ENCODE measurements at regions not wholly inside any gene's neighbourhood (a gene's known extent, or its start where the extent isn't known, plus 50 kb on each side); places are given as distances from the start of the nearest gene placed in this dataset.
"Not testable (repeated sequence)": the region's sequence is repeated elsewhere in the genome, so short reads cannot be mapped to it uniquely, and the experiment has no call there.

DNA sequence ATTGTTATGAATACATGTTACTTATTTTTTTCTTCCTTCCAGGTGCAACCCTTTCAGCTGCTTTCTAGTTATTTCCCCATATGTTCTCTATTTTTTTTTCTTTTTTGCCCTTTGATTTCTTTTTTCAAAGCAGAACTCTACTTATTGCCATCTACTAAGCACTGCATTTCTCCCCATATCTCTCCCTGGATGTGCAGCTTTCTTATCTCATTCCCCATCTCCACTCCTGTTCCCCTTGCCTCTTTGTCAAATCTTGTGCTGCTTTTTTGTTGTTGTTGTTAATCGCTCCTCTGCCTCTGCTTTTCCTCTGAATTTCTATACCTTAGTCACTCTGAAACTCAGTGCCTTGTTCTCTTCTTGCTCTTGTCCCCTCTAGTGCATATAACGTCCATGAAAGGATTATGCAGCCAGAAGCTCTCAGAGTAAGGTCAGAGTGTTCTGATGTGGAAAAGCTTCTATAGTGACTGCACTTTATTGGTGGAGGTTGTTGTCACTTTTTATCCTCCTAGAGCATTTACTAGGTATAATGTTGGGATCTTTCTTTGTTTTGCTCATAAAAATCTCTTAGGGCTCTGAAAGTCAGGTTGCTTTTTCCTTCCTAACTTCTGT lies 51.1 kb upstream of the JADE1 start:
- no peak for DNase-seq

DNA sequence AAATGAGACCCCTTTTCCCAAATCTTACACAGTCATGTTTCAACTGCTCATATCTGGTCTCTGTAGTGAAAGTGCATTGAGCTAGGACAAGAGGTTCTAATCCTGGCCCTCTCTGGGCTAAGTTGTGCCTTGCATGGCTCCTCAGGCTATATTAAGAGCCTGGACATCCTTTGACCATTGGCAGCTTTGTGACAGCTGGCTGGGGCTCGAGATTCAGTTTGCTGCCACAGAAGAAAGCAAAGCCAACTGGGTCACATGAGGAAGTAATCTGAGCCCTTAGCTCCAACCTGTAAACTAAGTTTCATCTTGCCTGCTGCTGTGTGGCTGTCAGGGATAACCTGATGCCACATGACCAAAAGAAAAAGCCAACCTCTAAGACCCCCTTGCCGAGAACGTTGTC lies 51.8 kb upstream of the JADE1 start:
- DNase-seq, result no peak

DNA sequence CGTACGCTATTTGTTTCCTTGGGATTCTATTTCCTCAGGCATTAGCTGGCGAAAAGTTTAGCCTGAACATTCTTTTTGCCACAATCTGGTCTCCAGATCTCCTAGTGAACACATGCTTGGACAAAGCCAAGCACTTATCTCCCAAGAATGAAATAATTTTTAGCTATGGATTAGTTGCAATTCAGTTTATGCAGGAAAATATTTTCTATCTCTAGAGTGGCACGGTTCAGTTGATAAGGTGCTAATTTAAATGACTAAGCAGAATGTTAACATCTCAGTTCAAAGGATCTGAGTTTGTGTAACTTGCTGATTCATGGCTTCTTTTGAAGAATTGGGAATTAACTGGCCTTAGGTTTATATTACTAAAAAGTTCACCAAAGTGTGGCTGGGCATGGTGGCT lies 58.1 kb upstream of the JADE1 start:
- DNase-seq, result no peak

DNA sequence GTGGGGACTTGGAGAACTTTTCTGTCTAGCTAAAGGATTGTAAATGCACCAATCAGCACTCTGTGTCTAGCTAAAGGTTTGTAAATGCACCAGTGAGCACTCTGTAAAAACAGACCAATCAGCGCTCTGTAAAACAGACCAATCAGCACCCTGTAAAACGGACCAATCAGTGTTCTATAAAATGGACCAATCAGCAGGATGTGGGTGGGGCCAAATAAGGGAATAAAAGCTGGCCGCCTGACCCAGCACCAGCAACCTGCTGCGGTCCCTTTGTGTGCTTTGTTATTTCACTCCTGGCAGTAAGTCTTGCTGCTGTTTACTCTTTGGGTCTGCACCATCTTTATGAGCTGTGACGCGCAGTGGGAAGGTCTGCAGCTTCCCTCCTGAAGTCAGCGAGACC lies 67.8 kb upstream of the JADE1 start:
- not testable (repeated sequence) for DNase-seq

DNA sequence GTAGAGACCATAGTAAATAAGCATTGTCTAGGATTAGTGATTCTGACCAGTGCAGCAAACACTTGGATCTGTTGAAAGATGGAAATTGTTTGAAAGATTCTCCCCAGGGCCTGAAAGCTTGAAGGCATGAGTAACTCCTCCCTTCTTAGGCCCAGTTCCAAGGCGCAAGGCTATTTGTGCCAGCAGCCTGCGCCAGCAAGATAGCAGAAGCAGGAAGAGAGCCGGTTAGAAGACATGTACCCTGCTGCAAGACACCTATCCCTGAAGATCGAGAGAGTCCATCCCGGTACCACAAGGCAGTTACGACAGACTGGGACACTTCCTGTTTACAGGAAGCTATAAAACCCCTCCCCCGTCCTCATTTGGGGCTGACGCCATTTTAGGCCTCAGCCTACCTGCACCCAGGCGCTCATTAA lies 72.4 kb upstream of the JADE1 start:
- DNase-seq, result no peak

DNA sequence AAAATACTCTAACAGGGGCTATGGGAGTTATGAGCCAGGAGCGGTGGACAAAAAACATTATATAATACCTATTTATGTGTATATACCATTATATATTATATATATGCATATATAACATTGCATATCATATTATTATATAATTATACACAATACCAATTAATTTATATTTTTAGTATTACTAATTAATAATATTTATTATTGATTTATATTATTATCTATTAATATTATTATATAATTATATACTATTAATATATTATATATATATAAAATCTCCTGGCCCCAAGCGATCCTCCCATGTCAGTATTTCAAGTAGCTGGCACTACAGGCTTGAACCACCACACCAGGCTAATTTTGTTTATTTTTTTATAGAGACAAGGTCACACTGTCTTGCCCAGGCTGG lies 73.8 kb upstream of the JADE1 start:
- DNase-seq, result no peak

DNA sequence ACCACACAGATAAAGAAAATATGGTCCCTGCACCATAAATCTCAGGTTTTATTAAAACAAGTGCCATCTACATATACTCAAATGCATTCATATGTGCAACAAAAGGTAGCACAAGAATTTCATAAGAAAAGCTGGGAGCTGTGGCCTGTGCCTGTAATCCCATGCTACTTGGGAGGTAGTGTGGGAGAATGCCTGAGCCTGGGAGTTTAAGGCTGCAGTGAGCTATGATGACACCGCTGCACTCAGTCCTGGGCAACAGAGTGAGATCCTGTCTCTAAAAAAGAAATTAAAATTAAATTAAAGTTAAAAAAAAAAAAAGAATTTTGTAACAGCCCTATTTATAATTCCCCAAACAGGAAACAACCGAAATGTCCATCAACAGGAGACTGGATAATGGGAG lies 81.3 kb upstream of the JADE1 start:
- no peak for DNase-seq

DNA sequence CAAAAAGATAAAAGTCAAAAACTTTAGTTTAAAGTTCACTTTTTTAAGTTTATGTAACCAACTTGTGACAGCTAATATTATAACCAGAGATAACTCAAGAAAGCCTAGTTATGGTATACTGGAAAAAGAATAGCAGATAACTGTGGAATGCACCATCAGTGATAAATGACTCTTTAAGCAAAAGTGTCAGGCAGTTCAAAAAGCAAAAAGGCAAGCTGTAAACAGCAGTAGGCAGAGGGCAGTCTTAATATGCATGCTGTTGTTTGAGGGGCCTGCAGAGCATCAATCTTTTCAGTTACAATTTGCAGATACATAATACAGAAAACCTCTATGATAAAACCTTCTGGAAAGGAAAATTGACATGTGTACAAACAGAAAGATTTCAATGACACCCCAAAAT lies 81.8 kb upstream of the JADE1 start:
- DNase-seq, result no peak

DNA sequence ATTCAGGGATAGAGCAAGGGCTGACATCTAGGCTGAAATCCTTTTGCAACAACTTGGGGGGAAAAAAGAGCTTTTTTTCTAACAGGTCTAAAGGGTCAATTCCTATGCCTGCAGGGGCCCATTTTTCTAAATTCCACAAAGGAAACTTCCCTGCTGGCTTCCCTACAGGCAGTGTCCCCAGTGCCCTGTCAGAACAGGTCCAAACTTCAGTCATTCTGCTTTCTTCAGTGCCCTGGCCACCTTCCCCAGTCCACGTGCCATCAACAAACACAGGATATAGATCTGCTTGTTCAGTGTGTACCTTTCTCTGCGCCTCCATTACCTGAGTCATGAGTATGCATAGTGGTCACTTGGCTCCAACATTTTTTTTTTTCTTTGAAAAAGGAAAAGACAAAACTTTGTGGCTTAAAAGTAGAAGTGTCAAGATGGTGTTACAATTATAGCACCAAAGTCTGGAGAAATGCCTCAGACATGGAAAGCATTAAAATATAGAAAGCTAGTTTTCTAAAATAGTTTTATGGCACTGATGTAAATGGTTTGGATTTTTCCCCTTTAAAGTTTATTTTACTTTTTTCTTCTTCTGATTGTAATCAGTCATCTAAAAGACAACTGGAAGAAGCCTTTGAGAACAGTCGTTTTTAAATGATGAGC lies 84.0 kb upstream of the JADE1 start:
- DNase-seq, result no peak

DNA sequence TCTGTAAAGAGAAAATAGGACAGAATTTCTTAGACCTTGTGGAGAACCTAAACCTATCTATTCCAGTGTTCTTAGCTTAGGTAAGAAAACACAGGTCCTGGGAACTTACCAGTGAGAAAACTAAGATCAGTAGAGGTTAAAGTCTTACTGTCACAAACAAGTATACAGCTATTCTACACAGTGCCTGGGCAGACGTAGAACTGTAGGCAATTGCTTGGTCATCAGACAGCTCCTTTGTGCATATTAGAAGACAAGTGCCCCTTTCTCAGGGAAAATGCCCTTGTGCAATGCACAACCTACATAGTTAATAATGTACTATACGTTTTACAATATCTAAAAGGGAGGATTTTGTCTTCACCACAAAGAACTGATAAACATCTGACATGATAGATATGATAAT lies 86.6 kb upstream of the JADE1 start:
- DNase-seq, result no peak

DNA sequence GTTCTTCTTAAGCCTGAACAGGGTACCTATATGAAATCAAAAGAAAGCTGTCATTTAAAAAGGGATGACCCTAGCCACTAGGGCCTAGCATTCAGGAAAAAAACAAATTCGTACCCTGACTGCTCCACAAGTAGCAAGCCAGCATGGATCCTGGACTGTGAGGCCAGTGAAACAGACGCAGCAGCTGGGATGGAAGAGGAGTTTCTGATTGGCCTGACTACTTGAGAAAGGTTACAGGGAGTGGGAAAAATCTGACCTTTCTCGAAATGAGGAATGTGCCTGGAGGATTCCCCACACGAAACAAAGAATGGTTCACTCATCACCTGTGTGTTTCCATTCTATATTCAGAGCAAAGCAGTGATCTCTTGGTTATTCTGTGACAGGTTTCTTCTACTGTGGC lies 87.6 kb upstream of the JADE1 start:
- DNase-seq, result no peak

DNA sequence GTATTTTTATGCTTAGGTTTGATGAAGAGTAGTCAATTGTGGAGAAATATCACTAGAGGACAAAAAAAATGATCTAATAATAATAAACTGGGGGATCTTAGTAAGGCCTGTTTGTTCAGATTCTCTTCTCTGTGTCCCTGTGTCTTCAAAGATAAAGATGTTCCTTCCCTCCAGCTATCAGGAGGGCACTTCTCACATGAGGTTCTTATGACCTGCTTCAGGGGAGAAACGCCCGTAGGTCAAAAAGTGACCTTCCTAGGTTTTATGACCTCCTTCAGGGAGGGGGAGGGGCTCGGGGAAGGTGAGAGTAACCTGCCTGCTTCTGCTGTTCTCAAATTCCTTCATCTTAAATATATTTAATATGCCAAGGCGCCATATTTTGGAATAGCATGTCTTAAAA lies 89.2 kb upstream of the JADE1 start:
- DNase-seq, result no peak

DNA sequence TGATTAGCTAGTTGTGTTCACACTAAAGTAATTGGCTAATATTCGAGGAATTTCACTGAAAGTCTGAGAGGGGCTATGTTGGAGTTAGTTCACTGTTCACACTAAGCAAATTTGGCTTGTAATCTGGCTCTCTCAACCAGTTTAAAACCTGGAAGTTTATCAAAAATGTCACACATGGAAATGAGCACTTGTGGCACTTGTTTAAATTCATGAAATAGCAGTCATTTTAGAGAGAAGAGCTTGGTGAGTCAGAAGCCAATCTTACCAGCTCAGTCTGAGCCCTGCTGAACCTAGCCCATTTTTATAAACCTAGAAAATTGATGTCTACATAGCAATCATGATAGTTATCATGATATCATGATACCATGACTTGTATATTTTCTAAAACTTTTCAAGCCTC lies 90.7 kb upstream of the JADE1 start:
- DNase-seq, result peak; percentile 89

DNA sequence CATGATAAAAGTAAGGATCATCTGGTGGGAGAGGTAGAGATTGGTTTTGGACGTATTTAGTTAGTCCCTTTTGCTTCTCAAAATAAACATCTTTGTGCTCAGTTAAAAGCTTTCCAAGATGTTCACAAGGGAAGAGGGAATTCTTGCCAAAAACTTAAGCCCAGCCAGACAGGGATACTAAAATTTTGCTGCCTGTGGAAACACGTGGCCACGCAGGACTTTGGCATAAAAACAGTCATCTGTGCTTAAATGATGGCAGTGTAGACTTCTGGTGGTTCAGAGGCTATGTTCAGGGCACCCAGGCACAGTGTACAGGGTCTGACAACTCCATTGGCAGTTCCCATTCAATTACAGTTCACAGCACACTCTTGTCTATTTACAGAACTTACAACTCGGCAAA lies 93.2 kb upstream of the JADE1 start:
- DNase-seq, result peak; percentile 25

DNA sequence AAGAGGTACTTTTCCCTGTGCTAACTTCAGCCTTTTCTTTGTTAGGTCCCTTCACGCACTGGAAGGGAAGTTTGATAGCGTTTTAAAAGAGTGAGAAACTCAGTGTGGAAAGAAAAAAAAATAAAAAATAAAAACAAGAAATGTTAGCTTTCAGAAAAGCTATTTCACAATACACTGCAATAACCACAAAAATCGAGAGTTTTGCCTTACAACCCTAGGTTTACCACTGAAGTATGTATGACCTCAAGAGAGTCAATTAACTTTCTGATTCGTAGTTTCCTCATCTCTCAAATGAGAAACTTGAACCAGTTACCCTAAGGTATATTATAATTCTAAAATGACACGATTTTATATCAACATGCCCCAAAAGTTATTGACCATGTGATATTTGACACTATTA lies 93.9 kb upstream of the JADE1 start:
- DNase-seq, result peak; percentile 73

DNA sequence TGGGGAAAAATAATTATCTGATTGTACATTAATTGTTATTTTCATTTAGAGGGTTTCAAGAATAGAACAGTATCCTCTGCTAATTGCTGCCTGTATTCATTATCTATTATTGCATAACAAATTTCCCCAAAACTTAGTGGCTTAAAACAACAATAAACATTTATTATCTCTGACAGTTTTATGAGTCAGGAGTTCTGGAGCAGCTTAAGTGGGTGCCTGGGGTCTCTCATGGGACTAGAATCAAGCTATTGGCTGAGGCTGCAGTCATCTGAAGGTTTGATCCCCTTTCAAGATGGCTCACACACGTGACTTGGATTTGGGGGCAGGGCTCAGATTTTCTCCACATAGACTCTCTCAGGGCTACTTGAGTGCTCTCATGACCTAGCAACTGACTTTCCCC lies 98.1 kb upstream of the JADE1 start:
- no peak for DNase-seq

DNA sequence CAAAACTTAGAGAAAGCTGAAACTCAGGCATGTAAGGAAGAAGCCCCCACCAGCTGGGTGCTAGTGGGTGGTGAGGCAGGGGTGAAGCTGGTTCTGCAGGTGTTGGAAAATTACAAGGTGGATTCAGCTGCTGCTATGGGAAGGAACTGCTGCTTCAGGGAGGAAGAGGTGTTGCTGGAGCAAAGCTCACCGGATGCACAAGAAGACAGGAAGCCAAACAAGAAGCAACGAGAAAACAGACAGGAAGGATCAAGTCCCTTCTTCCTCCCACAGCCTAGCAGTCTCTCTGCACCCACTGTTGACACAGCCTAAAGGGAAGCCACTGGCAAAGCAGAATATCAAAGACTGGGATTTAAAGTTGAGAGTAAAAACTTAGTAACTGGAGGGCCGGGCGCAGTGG lies 100.2 kb upstream of the JADE1 start:
- no peak for DNase-seq

DNA sequence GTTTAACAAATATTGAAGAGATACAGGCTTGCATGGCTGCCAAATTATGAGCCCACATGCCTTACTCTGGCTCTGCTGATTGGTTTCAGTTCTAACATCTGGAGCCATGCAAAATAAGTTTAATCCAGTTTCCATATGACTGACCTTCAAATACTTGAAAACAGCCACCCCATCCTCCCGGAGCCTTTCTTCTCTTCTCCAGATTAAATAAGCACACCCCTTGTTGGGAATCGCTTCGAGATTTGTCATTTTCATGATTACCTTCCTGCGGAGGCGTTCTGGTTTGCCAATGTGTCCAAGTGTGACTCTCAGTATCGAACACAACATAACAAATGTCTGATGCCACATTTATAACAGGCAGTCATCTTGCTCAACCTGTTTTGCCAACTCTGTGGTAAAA lies 101.6 kb upstream of the JADE1 start:
- peak; percentile 60 for DNase-seq

DNA sequence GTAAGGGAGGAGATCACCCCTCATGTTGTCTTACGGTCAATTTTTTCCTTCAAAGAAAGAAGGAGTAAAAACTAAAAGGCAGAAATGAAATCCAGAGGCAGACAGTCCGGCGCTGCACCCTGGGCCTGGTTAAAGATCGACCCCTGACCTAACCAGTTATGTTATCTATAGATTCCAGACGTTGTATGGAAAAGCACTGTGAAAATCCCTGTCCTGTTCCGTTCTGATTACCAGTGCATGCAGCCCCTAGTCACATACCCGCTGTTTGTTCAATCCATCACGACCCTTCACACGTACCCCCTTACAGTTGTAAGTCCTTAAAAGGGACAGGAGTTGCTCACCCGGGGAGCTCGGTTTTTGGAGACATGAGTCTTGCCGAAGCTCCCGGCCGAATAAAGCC lies 105.6 kb upstream of the JADE1 start:
- no peak for DNase-seq

DNA sequence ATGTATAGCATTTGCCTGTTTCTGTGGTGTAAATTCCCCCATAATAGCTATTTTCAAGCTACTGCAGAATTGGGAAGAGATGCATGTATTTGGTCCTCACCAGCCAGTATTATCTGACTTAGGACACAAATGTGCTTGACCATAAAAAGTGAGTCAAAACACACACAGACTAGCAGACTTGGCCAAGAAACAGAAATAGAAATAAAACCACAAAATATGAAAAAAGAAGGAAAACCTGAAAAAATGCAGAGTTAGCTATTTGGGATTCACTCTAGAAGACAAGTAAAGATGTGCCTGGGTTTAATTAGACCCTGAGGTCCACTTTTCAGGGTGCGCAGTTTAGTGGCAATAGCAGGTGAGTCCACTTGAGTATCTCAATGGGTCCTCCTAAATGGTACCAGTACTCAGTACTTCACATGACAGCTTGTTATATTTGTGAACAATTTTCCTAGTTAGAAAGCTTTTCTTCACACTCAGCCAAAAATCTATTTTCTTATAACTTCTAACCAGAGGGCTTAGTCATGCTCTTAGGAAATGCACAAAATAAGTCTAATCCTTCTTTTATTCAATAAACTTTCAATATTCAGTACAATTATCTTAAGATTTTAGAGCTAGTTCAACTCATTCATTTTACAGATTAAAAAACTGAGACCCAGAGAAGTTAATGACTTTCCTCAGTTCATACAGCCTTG lies 108.7 kb upstream of the JADE1 start:
- peak; percentile 67 for DNase-seq

DNA sequence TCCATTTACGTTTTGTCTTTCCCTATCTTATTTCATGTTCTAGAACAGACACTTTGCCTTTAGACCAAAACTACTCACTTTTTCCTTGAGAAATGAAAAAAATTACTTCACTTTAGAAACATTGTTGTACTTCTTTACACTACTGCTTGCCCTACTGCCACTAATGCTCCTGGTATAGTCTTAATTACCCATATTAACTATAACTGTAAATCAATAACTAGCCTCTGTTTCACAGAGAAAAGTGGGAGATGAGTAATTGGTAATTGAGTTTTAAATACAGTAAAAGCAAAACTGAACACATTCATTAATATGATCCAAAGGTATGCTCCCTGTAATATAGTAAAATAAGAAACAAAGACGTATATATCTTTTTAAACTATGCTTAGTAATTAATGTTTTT lies 111.1 kb upstream of the JADE1 start:
- no peak for DNase-seq

DNA sequence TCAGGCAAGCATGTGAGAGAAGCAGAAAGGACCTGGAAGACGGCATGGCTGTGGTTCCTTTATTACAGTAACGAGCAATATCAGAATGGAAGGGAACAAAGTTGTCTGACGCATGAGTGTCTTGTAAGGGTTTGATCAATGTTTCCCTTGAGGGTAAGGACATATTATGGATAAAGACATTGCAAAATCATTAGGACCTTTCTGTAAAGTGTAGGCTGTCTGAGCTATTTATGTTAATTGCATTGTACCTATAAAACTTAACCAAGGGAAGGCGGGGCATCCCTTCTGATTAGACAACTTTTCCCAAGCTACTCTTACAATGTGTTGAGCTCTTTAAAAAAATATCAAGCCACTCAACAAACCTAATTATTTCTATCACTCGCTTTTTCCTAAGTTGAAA lies 112.2 kb upstream of the JADE1 start:
- DNase-seq, result no peak

DNA sequence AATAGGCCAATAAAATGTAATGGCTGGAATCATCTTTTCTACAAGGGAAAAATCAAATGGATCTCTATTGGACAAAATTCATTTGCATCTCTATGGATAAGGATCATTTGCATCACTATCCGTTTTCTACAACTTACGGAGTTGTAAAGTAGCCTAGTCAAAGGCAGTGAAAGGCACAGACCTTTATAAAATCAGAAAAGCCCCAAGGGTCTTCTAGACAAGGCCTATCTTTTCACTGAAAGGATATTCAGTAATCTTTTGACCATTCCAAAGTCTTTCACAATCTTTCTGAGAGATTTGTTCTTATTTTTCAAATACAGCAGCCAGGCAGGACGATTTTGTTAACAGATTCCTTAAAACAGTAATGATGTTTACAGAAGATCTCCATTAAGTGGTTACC lies 119.5 kb upstream of the JADE1 start:
- no peak for DNase-seq

DNA sequence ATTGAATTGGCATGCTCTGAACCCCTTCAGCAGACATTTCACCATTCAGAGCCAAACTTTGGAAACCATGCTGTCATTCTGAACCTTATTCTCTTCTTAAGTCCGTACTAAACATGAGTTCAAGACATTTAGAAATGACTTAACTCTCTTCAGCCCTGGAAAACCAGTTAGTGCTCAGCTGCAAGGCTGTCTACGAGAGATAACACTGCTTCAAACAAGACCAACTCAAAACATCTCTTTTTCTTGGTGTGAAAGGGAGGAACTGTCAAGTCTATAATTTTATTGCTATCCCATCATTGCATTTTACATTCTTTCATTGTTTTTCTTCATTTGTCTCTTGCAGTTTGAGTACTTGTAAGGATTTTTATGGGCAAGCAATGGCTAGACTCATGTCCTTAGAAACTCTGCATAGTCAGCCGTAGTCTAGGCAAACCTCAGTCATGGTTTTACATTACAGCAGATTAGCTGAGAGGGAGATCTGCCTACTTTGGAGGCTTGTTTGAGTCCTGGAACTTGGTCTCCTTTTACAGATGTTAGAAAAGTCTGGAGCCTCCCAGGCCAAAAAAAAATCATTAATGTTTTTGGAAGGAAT lies 120.6 kb upstream of the JADE1 start:
- DNase-seq, result no peak

Measured in fibroblast of upper back skin (primary cell).